ENCODE measurements at regions not wholly inside any gene's neighbourhood (a gene's known extent, or its start where the extent isn't known, plus 50 kb on each side); places are given as distances from the start of the nearest gene placed in this dataset.

- TF ChIP-seq POLR2A (IDR thresholded peaks at IDR 0.05) (no peak), CTCF (IDR thresholded peaks at IDR 0.05) (no peak)
Observed at GRCh38 chr5:123936548-123936947, 424.6 kb downstream of the CSNK1G3 start.
